ENCODE measurements at regions not wholly inside any gene's neighbourhood (a gene's known extent, or its start where the extent isn't known, plus 50 kb on each side); places are given as distances from the start of the nearest gene placed in this dataset.

DNA sequence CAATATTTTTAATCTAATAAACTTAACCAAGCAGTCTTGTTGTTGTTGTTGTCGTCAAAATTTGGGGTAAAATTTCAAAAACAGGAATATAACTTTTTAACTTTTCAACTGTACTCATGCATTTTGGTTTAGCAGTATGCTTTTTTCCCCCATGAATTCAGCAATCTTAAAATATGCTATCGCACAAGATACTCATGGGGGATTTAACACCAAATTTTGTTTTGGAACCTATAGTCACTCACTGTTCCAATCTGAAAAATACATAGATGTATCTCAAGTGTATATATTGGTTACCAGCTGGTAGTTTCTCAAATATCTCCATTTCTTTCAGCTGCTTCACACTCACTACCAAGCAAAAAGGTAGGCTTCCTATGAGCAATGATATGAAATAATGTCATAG, 91.4 kb upstream of the PIK3CG start:
- TF ChIP-seq, protein P1, sequence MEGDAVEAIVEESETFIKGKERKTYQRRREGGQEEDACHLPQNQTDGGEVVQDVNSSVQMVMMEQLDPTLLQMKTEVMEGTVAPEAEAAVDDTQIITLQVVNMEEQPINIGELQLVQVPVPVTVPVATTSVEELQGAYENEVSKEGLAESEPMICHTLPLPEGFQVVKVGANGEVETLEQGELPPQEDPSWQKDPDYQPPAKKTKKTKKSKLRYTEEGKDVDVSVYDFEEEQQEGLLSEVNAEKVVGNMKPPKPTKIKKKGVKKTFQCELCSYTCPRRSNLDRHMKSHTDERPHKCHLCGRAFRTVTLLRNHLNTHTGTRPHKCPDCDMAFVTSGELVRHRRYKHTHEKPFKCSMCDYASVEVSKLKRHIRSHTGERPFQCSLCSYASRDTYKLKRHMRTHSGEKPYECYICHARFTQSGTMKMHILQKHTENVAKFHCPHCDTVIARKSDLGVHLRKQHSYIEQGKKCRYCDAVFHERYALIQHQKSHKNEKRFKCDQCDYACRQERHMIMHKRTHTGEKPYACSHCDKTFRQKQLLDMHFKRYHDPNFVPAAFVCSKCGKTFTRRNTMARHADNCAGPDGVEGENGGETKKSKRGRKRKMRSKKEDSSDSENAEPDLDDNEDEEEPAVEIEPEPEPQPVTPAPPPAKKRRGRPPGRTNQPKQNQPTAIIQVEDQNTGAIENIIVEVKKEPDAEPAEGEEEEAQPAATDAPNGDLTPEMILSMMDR (IDR thresholded peaks at IDR 0.05), result no peak
- TF ChIP-seq EZH2 (IDR thresholded peaks at IDR 0.05; ENCODE audit: borderline replicate concordance, insufficient read depth, low read depth, low read length, poor library complexity, severe bottlenecking), result no peak
